Breast epithelium (tissue), 4 donors: ENCODE measurements at regions not wholly inside any gene's neighbourhood (a gene's known extent, or its start where the extent isn't known, plus 50 kb on each side); places are given as distances from the start of the nearest gene placed in this dataset.

ENCODE experiments used
- DNase-seq, 2 donors: peaks; one replicate each; pipeline ENCODE4 v3.0.0-alpha.2; 2019; ENCODE audit warnings: low spot score in 2 of 2
- H3K27ac ChIP-seq, 2 donors: fragments of 200-600 bp; sonication (generic) in 1 of 2; one replicate each; pipeline ENCODE4 v1.5.1; 2016 to 2019; ENCODE audit warnings: mild to moderate bottlenecking in 1 of 2
- H3K27me3 ChIP-seq, 2 donors: fragments of 200-600 bp; sonication (generic) in 1 of 2; one replicate each; pipeline versions ENCODE4 v1.5.1 to v1.6.0; 2017 to 2019; ENCODE audit warnings: control low read depth in 1 of 2, mild to moderate bottlenecking in 1 of 2
- H3K36me3 ChIP-seq: fragments of 200-600 bp; one replicate; pipeline ENCODE4 v1.5.1; 2019
- H3K4me1 ChIP-seq, 2 donors: fragments of 200-600 bp; sonication (generic); one replicate each; pipeline ENCODE4 v1.5.1; 2016 to 2019; ENCODE audit warnings: control low read depth in 1 of 2
- H3K4me3 ChIP-seq, 3 donors: fragments of 200-600 bp; sonication (generic); 1 replicate in 2 of 3; 2 replicates in 1 of 3; pipeline ENCODE4 v1.5.1; 2016 to 2019; ENCODE audit warnings: mild to moderate bottlenecking in 3 of 3, moderate library complexity in 2 of 3
- H3K9me3 ChIP-seq, 2 donors: fragments of 200-600 bp; sonication (generic) in 1 of 2; one replicate each; pipeline ENCODE4 v1.5.1; 2016 to 2019; ENCODE audit warnings: control low read depth in 1 of 2
- POLR2A ChIP-seq: fragments of 450-650 bp; IDR thresholded peaks from one replicate; pipeline ENCODE4 v1.6.1; 2016; ENCODE audit warnings: antibody characterized with exemption, mild to moderate bottlenecking, moderate library complexity
- POLR2AphosphoS5 ChIP-seq, 3 donors: sonication (generic); formaldehyde crosslinking; IDR thresholded peaks; one replicate each; pipeline ENCODE4 v1.6.1; 2017; ENCODE audit warnings: antibody characterized with exemption in 3 of 3
- intact Hi-C: fragments of 100-400 bp; cut with DNase I; formaldehyde crosslinking; loops from one replicate; pipeline ENCODE4 v1.15.1; 2023; ENCODE audit warnings: low total_unique reads
- TF ChIP-seq, protein P1 (sequence below), 3 donors: fragments of 450-650 bp; IDR thresholded peaks; one replicate each; pipeline ENCODE4 v1.5.1; 2016 to 2017; ENCODE audit warnings: antibody characterized with exemption in 3 of 3, mild to moderate bottlenecking in 3 of 3, moderate library complexity in 3 of 3

DNA sequence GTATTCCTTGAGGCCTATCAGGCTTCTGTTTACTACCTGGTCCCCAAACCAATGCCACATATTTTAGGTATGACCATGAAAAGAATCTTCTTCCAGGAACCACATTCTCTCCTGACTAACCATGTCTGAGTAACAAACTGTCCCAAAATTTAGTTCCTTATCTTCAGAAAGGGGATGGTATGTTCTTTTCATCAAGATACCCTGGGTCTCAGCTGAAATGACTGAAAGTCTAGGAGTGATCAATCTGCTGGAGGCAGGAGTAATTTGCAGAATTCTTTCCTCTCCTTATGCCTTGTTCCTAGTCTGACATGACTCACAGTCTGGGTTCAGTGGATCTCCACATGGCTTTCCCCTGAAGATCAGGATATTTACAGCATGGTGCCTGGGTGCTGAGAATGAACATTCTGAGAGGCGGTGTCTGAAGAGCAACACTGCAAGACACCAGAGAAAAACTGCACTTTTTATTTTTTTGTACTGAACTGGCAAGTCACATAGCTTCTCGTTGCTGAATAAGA, 665.5 kb downstream of the TLL1 start:
- intact Hi-C loops, result no loop called here
- Histone ChIP-seq H3K4me1 (no peaks in the 10 kb centered on the region), H3K27me3 (no peaks in the 10 kb centered on the region), H3K4me3 (no peak overlapping the region), H3K27ac (no peak overlapping the region), H3K36me3 (no peaks in the 10 kb centered on the region), H3K9me3 (no peaks in the 10 kb centered on the region)
- no peak for TF ChIP-seq POLR2A
- TF ChIP-seq POLR2AphosphoS5 (IDR thresholded peaks at IDR 0.05), result no peak
- TF ChIP-seq, protein P1, sequence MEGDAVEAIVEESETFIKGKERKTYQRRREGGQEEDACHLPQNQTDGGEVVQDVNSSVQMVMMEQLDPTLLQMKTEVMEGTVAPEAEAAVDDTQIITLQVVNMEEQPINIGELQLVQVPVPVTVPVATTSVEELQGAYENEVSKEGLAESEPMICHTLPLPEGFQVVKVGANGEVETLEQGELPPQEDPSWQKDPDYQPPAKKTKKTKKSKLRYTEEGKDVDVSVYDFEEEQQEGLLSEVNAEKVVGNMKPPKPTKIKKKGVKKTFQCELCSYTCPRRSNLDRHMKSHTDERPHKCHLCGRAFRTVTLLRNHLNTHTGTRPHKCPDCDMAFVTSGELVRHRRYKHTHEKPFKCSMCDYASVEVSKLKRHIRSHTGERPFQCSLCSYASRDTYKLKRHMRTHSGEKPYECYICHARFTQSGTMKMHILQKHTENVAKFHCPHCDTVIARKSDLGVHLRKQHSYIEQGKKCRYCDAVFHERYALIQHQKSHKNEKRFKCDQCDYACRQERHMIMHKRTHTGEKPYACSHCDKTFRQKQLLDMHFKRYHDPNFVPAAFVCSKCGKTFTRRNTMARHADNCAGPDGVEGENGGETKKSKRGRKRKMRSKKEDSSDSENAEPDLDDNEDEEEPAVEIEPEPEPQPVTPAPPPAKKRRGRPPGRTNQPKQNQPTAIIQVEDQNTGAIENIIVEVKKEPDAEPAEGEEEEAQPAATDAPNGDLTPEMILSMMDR (IDR thresholded peaks at IDR 0.05), result no peak
- no peak for DNase-seq

DNA sequence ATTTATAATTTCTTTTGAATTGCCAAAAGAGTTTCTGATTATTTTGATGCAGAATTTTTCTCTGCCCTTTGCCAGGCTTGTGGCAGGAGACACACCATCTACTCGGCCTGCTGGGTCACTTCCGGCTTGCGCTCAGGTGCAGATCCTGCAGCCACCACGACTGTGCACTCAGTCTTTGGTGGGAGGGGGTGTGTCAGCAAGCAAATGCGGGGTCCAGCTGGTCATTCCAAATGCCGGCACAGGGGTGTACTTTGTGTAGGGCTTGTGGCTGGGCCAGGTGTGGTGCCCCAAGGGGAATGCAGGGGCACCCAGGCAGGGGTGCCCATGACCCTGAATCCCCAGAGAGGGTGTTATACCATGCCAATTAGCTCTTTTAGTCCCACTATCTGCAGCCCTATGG, 673.0 kb downstream of the TLL1 start:
- no peak for DNase-seq
- TF ChIP-seq, protein P1 (IDR thresholded peaks at IDR 0.05), result no peak
- no peak for TF ChIP-seq POLR2AphosphoS5 (IDR thresholded peaks at IDR 0.05)
- H3K4me1 ChIP-seq, result no peaks in the 10 kb centered on the region
- H3K9me3 ChIP-seq, result peaks cover 0 to 7% of the 10 kb centered on the region in 2 donors
- H3K27me3 ChIP-seq, result no peaks in the 10 kb centered on the region
- no peaks in the 10 kb centered on the region for H3K36me3 ChIP-seq
- no peak overlapping the region for H3K27ac ChIP-seq
- no peak overlapping the region for H3K4me3 ChIP-seq
- intact Hi-C loops, result no loop called here

DNA sequence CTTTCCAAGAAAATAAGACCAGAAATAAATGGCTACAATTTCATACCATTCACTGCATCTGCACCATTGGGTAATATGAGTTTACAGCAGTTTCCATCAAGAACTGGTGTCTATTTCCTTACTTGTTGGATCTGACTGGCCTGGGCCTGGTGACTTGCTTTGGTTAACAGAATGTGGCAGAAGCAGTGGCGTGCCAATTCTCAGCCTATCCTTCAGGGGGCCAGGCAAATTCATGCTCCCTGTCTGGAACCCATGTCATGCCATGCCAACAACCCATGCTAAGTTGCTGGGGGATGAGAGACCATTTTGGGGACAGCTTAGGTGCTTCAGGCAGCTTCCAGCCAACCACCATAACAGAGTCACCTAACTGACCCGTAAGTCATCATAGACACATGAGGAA, 656.7 kb downstream of the SPOCK3 start:
- Histone ChIP-seq H3K4me3 (no peak overlapping the region), H3K27me3 (no peaks in the 10 kb centered on the region), H3K36me3 (no peaks in the 10 kb centered on the region), H3K9me3 (no peaks in the 10 kb centered on the region), H3K27ac (no peak overlapping the region), H3K4me1 (no peaks in the 10 kb centered on the region)
- intact Hi-C loops, result no loop called here
- TF ChIP-seq POLR2AphosphoS5 (IDR thresholded peaks at IDR 0.05), result no peak
- TF ChIP-seq, protein P1 (IDR thresholded peaks at IDR 0.05), result no peak
- no peak for TF ChIP-seq POLR2A
- no peak for DNase-seq

DNA sequence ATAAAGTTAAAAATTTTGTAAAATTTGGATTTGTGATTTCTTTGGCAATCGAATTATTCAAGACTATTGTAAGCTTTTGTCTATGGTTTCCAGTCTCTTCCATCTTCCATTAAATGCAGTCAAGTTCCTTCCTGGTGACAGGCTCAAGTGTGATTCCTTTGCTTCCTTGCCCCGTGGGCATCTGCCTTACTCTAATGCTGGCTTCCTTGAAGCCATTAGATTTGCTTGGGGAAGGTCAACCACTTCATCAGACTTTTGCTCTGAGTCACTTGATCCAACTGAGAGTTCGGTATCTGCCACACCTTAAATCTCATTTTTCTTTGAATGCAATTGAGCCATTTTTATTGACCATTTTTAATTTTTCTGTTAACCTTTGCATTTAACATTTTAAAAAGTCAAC, 648.8 kb downstream of the SPOCK3 start:
- Histone ChIP-seq H3K27ac (no peak overlapping the region), H3K27me3 (no peaks in the 10 kb centered on the region), H3K4me1 (no peaks in the 10 kb centered on the region), H3K9me3 (no peaks in the 10 kb centered on the region), H3K36me3 (no peaks in the 10 kb centered on the region), H3K4me3 (no peak overlapping the region)
- no peak for DNase-seq
- intact Hi-C loops, result no loop called here
- TF ChIP-seq, protein P1 (IDR thresholded peaks at IDR 0.05), result no peak
- no peak for TF ChIP-seq POLR2A

DNA sequence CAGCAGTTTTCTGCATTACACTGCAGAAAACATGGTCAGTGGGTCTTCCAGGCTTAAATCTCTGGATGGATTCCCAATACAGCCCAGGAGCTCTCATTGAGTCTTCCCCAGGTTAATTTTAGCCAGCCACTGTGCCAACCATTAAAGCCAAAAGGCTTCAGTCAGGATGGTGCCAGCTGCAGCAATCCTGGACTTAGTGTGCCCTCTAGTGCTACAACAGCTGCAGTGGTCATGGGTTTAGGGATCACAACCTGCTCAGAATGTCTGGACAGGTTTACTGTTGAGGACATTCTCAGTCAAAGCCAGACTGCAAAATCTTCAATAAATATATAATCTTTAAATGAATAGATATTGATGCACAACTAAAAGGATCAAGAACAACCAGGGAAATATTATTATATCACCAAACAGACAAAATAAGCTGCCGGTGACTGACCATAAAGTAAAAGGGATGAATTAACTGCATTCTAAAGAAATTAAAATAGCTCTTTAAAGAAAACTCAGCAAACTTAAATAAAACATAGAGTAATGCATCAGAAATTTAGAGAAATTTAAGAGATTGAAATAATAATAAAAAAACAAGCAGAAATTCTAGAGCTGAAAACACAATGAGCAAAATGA, 639.9 kb downstream of the SPOCK3 start:
- Histone ChIP-seq H3K27ac (no peak overlapping the region), H3K27me3 (no peaks in the 10 kb centered on the region), H3K9me3 (no peaks in the 10 kb centered on the region), H3K36me3 (no peaks in the 10 kb centered on the region), H3K4me1 (no peaks in the 10 kb centered on the region), H3K4me3 (no peak overlapping the region)
- intact Hi-C loops, result no loop called here
- DNase-seq, result no peak
- TF ChIP-seq POLR2AphosphoS5 (IDR thresholded peaks at IDR 0.05) (no peak), POLR2A (no peak)
- TF ChIP-seq, protein P1 (IDR thresholded peaks at IDR 0.05), result no peak
